ENCODE measurements at regions not wholly inside any gene's neighbourhood (a gene's known extent, or its start where the extent isn't known, plus 50 kb on each side); places are given as distances from the start of the nearest gene placed in this dataset.

- WGBS, 2 experiments (ENCODE audit: insufficient coverage in 1 of 2, insufficient read length in 1 of 2): 71 to 75% methylated on average over 3 to 4 of the region's 4 CpGs
- DNase-seq: no peak
- no peak for TF ChIP-seq CTCF (conservative IDR thresholded peaks at IDR 0.05)
These were observed 444.8 kb downstream of the OLFM4 start for GRCh38 chr13:53473397-53473796.

GRCh38 chr13:53474878-53475277, 446.3 kb downstream of the OLFM4 start:
- TF ChIP-seq CTCF (conservative IDR thresholded peaks at IDR 0.05): no peak
- Histone ChIP-seq H3K36me3 (ENCODE audit: control insufficient read depth, insufficient read depth, low read length) (no peaks in the 10 kb centered on the region), H3K9ac (ENCODE audit: extremely low read depth, low read length, poor library complexity, severe bottlenecking) (no peak overlapping the region), H3K27me3 (ENCODE audit: control insufficient read depth, insufficient read depth, low read length, poor library complexity, severe bottlenecking) (no peaks in the 10 kb centered on the region), H3K27ac (ENCODE audit: low read depth, low read length) (peak overlapping the region; percentile 77), H3K4me1 (ENCODE audit: control insufficient read depth, insufficient read depth, low read length) (no peaks in the 10 kb centered on the region), H3K4me3 (ENCODE audit: low read length) (no peak overlapping the region), H3K9me3 (ENCODE audit: control insufficient read depth, low read length) (no peaks in the 10 kb centered on the region)
- DNase-seq: no peak
- Mint-ChIP-seq H3K36me3 (ENCODE audit: low read depth) (no peaks in the 10 kb centered on the region), H3K27ac (no peak overlapping the region), H3K9me3 (no peaks in the 10 kb centered on the region), H3K27me3 (ENCODE audit: insufficient read depth) (no peaks in the 10 kb centered on the region), H3K4me3 (no peak overlapping the region), H3K4me1 (no peaks in the 10 kb centered on the region)
- 60 to 93% methylated on average over 2 of the region's 2 CpGs for WGBS, 2 experiments (ENCODE audit: insufficient coverage in 1 of 2, insufficient read length in 1 of 2)

More at GRCh38 chr13:53473397-53473796, 444.8 kb downstream of the OLFM4 start:
- Histone ChIP-seq H3K27ac (ENCODE audit: low read depth, low read length) (peak overlapping the region; percentile 77), H3K27me3 (ENCODE audit: control insufficient read depth, insufficient read depth, low read length, poor library complexity, severe bottlenecking) (no peaks in the 10 kb centered on the region), H3K36me3 (ENCODE audit: control insufficient read depth, insufficient read depth, low read length) (no peaks in the 10 kb centered on the region), H3K4me3 (ENCODE audit: low read length) (no peak overlapping the region), H3K9me3 (ENCODE audit: control insufficient read depth, low read length) (no peaks in the 10 kb centered on the region), H3K9ac (ENCODE audit: extremely low read depth, low read length, poor library complexity, severe bottlenecking) (no peak overlapping the region), H3K4me1 (ENCODE audit: control insufficient read depth, insufficient read depth, low read length) (no peaks in the 10 kb centered on the region)
- Mint-ChIP-seq H3K9me3 (no peaks in the 10 kb centered on the region), H3K27ac (no peak overlapping the region), H3K27me3 (ENCODE audit: insufficient read depth) (no peaks in the 10 kb centered on the region), H3K4me1 (no peaks in the 10 kb centered on the region), H3K4me3 (no peak overlapping the region), H3K36me3 (ENCODE audit: low read depth) (no peaks in the 10 kb centered on the region)

- H3K36me3 ChIP-seq (ENCODE audit: control insufficient read depth, insufficient read depth, low read length): no peaks in the 10 kb centered on the region
- DNase-seq: no peak
- no peak overlapping the region for H3K4me3 ChIP-seq (ENCODE audit: low read length)
- WGBS, 2 experiments (ENCODE audit: insufficient coverage in 1 of 2, insufficient read length in 1 of 2): 77 to 94% methylated on average over 3 to 5 of the region's 5 CpGs
- no peak overlapping the region for H3K9ac ChIP-seq (ENCODE audit: extremely low read depth, low read length, poor library complexity, severe bottlenecking)
- no peaks in the 10 kb centered on the region for H3K27me3 ChIP-seq (ENCODE audit: control insufficient read depth, insufficient read depth, low read length, poor library complexity, severe bottlenecking)
- Mint-ChIP-seq H3K27ac (no peak overlapping the region), H3K4me1 (peaks cover 5% of the 10 kb centered on the region), H3K27me3 (ENCODE audit: insufficient read depth) (no peaks in the 10 kb centered on the region), H3K36me3 (ENCODE audit: low read depth) (no peaks in the 10 kb centered on the region), H3K4me3 (no peak overlapping the region), H3K9me3 (no peaks in the 10 kb centered on the region)
- no peak for TF ChIP-seq CTCF (conservative IDR thresholded peaks at IDR 0.05)
- H3K27ac ChIP-seq (ENCODE audit: low read depth, low read length): no peak overlapping the region
- no peaks in the 10 kb centered on the region for H3K9me3 ChIP-seq (ENCODE audit: control insufficient read depth, low read length)
- H3K4me1 ChIP-seq (ENCODE audit: control insufficient read depth, insufficient read depth, low read length): no peaks in the 10 kb centered on the region
These were observed 462.1 kb downstream of the OLFM4 start for GRCh38 chr13:53490752-53491151.
